GM06990 (cell line): ENCODE measurements at regions not wholly inside any gene's neighbourhood (a gene's known extent, or its start where the extent isn't known, plus 50 kb on each side); places are given as distances from the start of the nearest gene placed in this dataset.

Experiments
- DNase-seq: peaks from one replicate; pipeline ENCODE4 v3.0.0-alpha.2; 2011; ENCODE audit not compliant: insufficient read length; ENCODE audit errors: extremely low read depth
- H3K27me3 ChIP-seq: replicated peaks from 2 replicates; pipeline ENCODE4 v1.6.0; 2011; ENCODE audit warnings: low read length; ENCODE audit not compliant: control insufficient read depth, insufficient read depth
- H3K36me3 ChIP-seq: 2 replicates; pipeline ENCODE4 v1.5.1; 2011; ENCODE audit warnings: low read length; ENCODE audit not compliant: control insufficient read depth, insufficient read depth
- H3K4me3 ChIP-seq: replicated peaks from 2 replicates; pipeline ENCODE4 v1.5.1; 2011; ENCODE audit warnings: low read depth, mild to moderate bottlenecking, control low read depth, low read length
- CTCF ChIP-seq: IDR thresholded peaks from 2 replicates; pipeline ENCODE4 v1.5.1; 2011; ENCODE audit warnings: low read length, control low read depth, mild to moderate bottlenecking, inconsistent platforms; ENCODE audit not compliant: insufficient read depth, poor library complexity, severe bottlenecking

GRCh38 chr15:70150405-70150747 is 52.7 kb upstream of the TLE3 start:
- no peak for TF ChIP-seq CTCF
- no peak overlapping the region for H3K4me3 ChIP-seq
- H3K36me3 ChIP-seq, result no peaks in the 10 kb centered on the region
- H3K27me3 ChIP-seq, result no peaks in the 10 kb centered on the region; the same call in 1 of the 2 replicates
- no peak for DNase-seq

- no peak for TF ChIP-seq CTCF
- Histone ChIP-seq H3K36me3 (no peaks in the 10 kb centered on the region), H3K27me3 (no peaks in the 10 kb centered on the region), H3K4me3 (no peak overlapping the region)
- DNase-seq, result no peak
Measured at GRCh38 chr15:70149667-70150404, 52.1 kb upstream of the TLE3 start.

GRCh38 chr15:70147778-70148177 is 50.1 kb upstream of the TLE3 start:
- Histone ChIP-seq H3K4me3 (no peak overlapping the region), H3K36me3 (no peaks in the 10 kb centered on the region), H3K27me3 (no peaks in the 10 kb centered on the region)
- no peak for DNase-seq
- no peak for TF ChIP-seq CTCF
